ENCODE measurements at regions not wholly inside any gene's neighbourhood (a gene's known extent, or its start where the extent isn't known, plus 50 kb on each side); places are given as distances from the start of the nearest gene placed in this dataset.

DNA sequence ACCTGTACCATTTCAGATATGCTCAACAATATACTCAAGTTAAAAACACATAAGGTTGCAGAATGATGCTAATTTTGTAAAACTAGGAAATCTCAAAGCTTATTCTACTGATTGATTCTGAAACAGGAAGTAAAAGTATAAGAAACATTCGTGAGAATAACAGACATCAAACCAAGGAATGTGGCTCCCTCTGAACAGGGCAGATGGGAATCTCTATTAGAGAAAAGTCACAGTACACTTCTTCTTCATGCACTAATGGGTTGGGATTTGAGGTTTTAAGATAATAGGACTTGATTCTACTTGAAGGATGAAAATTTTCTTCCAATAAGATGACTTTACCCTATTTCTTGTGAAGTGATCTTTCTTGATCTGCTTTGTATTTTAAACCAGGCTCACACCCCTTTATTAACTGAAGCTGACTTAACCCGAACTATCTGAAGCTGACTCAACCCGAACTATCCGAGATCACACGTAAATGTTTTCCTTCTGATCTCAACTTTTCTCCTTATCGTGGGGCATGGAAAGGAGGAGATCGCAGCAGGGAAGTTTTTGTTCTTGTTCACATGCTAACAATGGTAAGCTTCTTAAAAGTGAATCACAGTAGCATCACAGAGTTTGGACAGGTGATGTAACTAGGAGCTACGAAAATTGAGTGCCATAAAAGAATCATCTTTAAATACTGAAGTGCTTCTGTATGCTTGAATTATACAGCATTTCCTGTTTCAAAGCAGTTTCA is 363.1 kb upstream of the ZFP42 start:
- TF ChIP-seq, protein P1, sequence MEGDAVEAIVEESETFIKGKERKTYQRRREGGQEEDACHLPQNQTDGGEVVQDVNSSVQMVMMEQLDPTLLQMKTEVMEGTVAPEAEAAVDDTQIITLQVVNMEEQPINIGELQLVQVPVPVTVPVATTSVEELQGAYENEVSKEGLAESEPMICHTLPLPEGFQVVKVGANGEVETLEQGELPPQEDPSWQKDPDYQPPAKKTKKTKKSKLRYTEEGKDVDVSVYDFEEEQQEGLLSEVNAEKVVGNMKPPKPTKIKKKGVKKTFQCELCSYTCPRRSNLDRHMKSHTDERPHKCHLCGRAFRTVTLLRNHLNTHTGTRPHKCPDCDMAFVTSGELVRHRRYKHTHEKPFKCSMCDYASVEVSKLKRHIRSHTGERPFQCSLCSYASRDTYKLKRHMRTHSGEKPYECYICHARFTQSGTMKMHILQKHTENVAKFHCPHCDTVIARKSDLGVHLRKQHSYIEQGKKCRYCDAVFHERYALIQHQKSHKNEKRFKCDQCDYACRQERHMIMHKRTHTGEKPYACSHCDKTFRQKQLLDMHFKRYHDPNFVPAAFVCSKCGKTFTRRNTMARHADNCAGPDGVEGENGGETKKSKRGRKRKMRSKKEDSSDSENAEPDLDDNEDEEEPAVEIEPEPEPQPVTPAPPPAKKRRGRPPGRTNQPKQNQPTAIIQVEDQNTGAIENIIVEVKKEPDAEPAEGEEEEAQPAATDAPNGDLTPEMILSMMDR (conservative IDR thresholded peaks at IDR 0.05 in 1 of 2, IDR thresholded peaks at IDR 0.05 in 1 of 2; ENCODE audit: extremely low read depth in 1 of 2, insufficient read depth in 1 of 2, low read depth in 1 of 2, low read length in 2 of 2), result no peak
- TF ChIP-seq EZH2 (IDR thresholded peaks at IDR 0.05; ENCODE audit: borderline replicate concordance, low read length), result no peak

Measured in mammary epithelial cell (primary cell).